HepG2 (cell line): ENCODE measurements at regions not wholly inside any gene's neighbourhood (a gene's known extent, or its start where the extent isn't known, plus 50 kb on each side); places are given as distances from the start of the nearest gene placed in this dataset.

Source experiments
- ATAC-seq: fragments of 200-7000 bp; cut with Tn5 transposase; 3 replicates; pipeline ENCODE4 v1.9.1; 2020; ENCODE audit warnings: mild to moderate bottlenecking, moderate library complexity
- BruUV-seq: library from RNA; stranded (reverse); fragments of 400-500 nt; replicated peaks from 2 replicates; lab custom pipeline; 2021; lab: Mats Ljungman, UMichigan
- CTCF ChIA-PET: fragments of 300-600 bp; formaldehyde crosslinking; extraction: SDS; loops from one replicate; lab custom pipeline; 2021; ENCODE audit warnings: low total read pairs, inconsistent platforms, low intra/inter-chr PET ratio; lab: Yijun Ruan, JAX
- POLR2A ChIA-PET: fragments of 350-600 bp; sonication (Branson Sonifier 250); formaldehyde crosslinking; loops from one replicate; lab custom pipeline; 2020; ENCODE audit warnings: antibody characterized with exemption, inconsistent platforms; lab: Yijun Ruan, JAX
- DNase-seq: peaks from one replicate; pipeline ENCODE4 v3.0.0-alpha.2; 2015; ENCODE audit warnings: low spot score
- FAIRE-seq: peaks from 3 replicates; lab custom pipeline; 2011; peaks lifted over from hg19 to GRCh38; lab: Jason Lieb, UNC
- H2AFZ ChIP-seq: one replicate; pipeline ENCODE4 v1.6.1; 2011; ENCODE audit warnings: low read length, inconsistent platforms
- H3K27ac ChIP-seq: fragments of 300-600 bp; 3 replicates; pipeline ENCODE4 v1.8.0; 2011; ENCODE audit warnings: mixed run types, mild to moderate bottlenecking, mixed read lengths, low read length, inconsistent platforms; ENCODE audit not compliant: insufficient read depth; ENCODE audit errors: extremely low read length
- H3K27me3 ChIP-seq, 2 experiments: fragments of 200-600 bp in 1 of 2; 2 replicates in 1 of 2; 3 replicates in 1 of 2; pipeline versions ENCODE4 v1.6.0 to v1.8.0; 2011; ENCODE audit warnings: low read length in 2 of 2, mild to moderate bottlenecking in 2 of 2, moderate library complexity in 2 of 2, inconsistent platforms in 1 of 2; ENCODE audit not compliant: insufficient read depth in 2 of 2, control insufficient read depth in 1 of 2
- H3K36me3 ChIP-seq, 2 experiments: fragments of 200-600 bp in 1 of 2; replicated peaks in 1 of 2; 2 replicates in 1 of 2; 3 replicates in 1 of 2; pipeline versions ENCODE4 v1.5.1 to v1.8.0; 2011; ENCODE audit warnings: low read length in 2 of 2, inconsistent platforms in 1 of 2; ENCODE audit not compliant: insufficient read depth in 2 of 2, control insufficient read depth in 1 of 2
- H3K4me1 ChIP-seq: 2 replicates; pipeline ENCODE4 v1.5.1; 2012; ENCODE audit warnings: low read length, inconsistent platforms; ENCODE audit not compliant: insufficient read depth
- H3K4me2 ChIP-seq: 2 replicates; pipeline ENCODE4 v1.6.0; 2011; ENCODE audit warnings: low read depth, low read length, inconsistent platforms
- H3K4me3 ChIP-seq, 3 experiments: fragments of 200-600 bp in 1 of 3; sonication (generic), shearing (Covaris generic) in 1 of 3; replicated peaks in 1 of 3; 2 replicates each; pipeline ENCODE4 v1.5.1; 2011 to 2016; ENCODE audit warnings: low read length in 3 of 3, inconsistent platforms in 2 of 3, low read depth in 2 of 3, mild to moderate bottlenecking in 2 of 3, control low read depth in 1 of 3, mixed read lengths in 1 of 3; ENCODE audit not compliant: insufficient read depth in 1 of 3
- H3K79me2 ChIP-seq: one replicate; pipeline ENCODE4 v1.6.1; 2011; ENCODE audit warnings: low read length, inconsistent platforms; ENCODE audit not compliant: insufficient read depth
- H3K9ac ChIP-seq: 2 replicates; pipeline ENCODE4 v1.6.0; 2011; ENCODE audit warnings: mild to moderate bottlenecking, low read depth, low read length, inconsistent platforms; ENCODE audit not compliant: insufficient read depth
- H3K9me3 ChIP-seq: 2 replicates; pipeline ENCODE4 v1.5.1; 2012; ENCODE audit warnings: mild to moderate bottlenecking, low read length
- H4K20me1 ChIP-seq: 2 replicates; pipeline ENCODE4 v1.6.0; 2011; ENCODE audit warnings: inconsistent platforms, mild to moderate bottlenecking, low read length, moderate library complexity; ENCODE audit not compliant: insufficient read depth
- ARID4A ChIP-seq: sonication (generic); formaldehyde crosslinking; IDR thresholded peaks from 2 replicates; pipeline ENCODE4 v1.5.0; 2020; ENCODE audit warnings: mild to moderate bottlenecking, missing genetic modification reagents, borderline replicate concordance
- ASH2L ChIP-seq: fragments of 300-600, 200-600 bp; sonication (generic); IDR thresholded peaks from 2 replicates; pipeline ENCODE4 v1.7.0; 2017; ENCODE audit warnings: low read depth, mild to moderate bottlenecking, moderate library complexity, mixed read lengths, low read length; ENCODE audit not compliant: insufficient read length
- HNRNPH1 ChIP-seq: fragments of 200-400 bp; formaldehyde crosslinking; optimal IDR thresholded peaks from 2 replicates; pipeline ENCODE3; 2017; ENCODE audit warnings: mild to moderate bottlenecking, low read depth, low read length
- KDM6A ChIP-seq: IDR thresholded peaks from 2 replicates; pipeline ENCODE4 v1.6.1; 2016; ENCODE audit warnings: low read depth
- NFRKB ChIP-seq: fragments of 450-650 bp; IDR thresholded peaks from 2 replicates; pipeline ENCODE4 v1.6.1; 2017
- PAXIP1 ChIP-seq: sonication (generic); formaldehyde crosslinking; conservative IDR thresholded peaks from 2 replicates; pipeline ENCODE4 v1.4.0; 2020; ENCODE audit warnings: mild to moderate bottlenecking, missing genetic modification reagents, moderate library complexity
- ZBTB37 ChIP-seq: sonication (generic); formaldehyde crosslinking; IDR thresholded peaks from 2 replicates; pipeline ENCODE4 v1.4.0; 2020; ENCODE audit warnings: mild to moderate bottlenecking, missing genetic modification reagents
- ZMAT5 ChIP-seq: sonication (generic); formaldehyde crosslinking; IDR thresholded peaks from 2 replicates; pipeline ENCODE4 v1.5.0; 2020; ENCODE audit warnings: mild to moderate bottlenecking, low read depth, missing genetic modification reagents, borderline replicate concordance
- ZNF101 ChIP-seq: sonication (generic); formaldehyde crosslinking; IDR thresholded peaks from 2 replicates; pipeline ENCODE4 v1.4.0; 2020; ENCODE audit warnings: mild to moderate bottlenecking, low read depth, missing genetic modification reagents, borderline replicate concordance
- ZNF629 ChIP-seq: sonication (generic); formaldehyde crosslinking; conservative IDR thresholded peaks from 2 replicates; pipeline ENCODE4 v1.5.0; 2020; ENCODE audit warnings: missing genetic modification reagents
- ZNF652 ChIP-seq: IDR thresholded peaks from 2 replicates; pipeline ENCODE4 v1.6.1; 2016; ENCODE audit warnings: low read depth, borderline replicate concordance
- ZNF740 ChIP-seq: sonication (generic); formaldehyde crosslinking; IDR thresholded peaks from 2 replicates; pipeline ENCODE4 v1.4.0; 2020; ENCODE audit warnings: missing genetic modification reagents
- ZNF75D ChIP-seq: sonication (generic); formaldehyde crosslinking; IDR thresholded peaks from 2 replicates; pipeline ENCODE4 v1.8.1; 2023; ENCODE audit warnings: missing genetic modification reagents, mild to moderate bottlenecking, borderline replicate concordance
- ZNF776 ChIP-seq: sonication (generic); formaldehyde crosslinking; IDR thresholded peaks from 2 replicates; pipeline ENCODE4 v1.4.0; 2020; ENCODE audit warnings: mild to moderate bottlenecking, missing genetic modification reagents
- ZSCAN12 ChIP-seq: sonication (generic); formaldehyde crosslinking; IDR thresholded peaks from 2 replicates; pipeline ENCODE4 v1.9.0; 2021; ENCODE audit warnings: mild to moderate bottlenecking, missing genetic modification reagents
- WGBS: methylation state at CpG from one replicate; pipeline ENCODE4 v1.1.6; 2017; ENCODE audit warnings: low lambda C conversion rate; 5-methylcytosine and 5-hydroxymethylcytosine counted together
- in situ Hi-C: cut with HindIII; loops from 2 replicates; pipeline ENCODE4 v1.10.0; 2017; ENCODE audit warnings: low pct_unique_long_range_greater_than_20kb; ENCODE audit not compliant: extremely low pct_ligation_motif_present
- intact Hi-C: fragments of 100-400 bp; cut with micrococcal nuclease; formaldehyde crosslinking; loops from one replicate; pipeline ENCODE4 v1.10.0; 2022; ENCODE audit not compliant: unreplicated experiment

- peak overlapping the region; percentile 69 for H3K9ac ChIP-seq
- no TSS peak for BruUV-seq
- in situ Hi-C loops (no loop called here), intact Hi-C loops (loop anchor here (1.0 to 2.0 kb wide), 4 partner anchors 45 to 244 kb away; no protein-coding TSS in a partner anchor)
- POLR2A ChIA-PET: interaction anchor here (0.8 to 2.4 kb wide), 11 partner anchors 12 to 335 kb away, joined by 3 to 24 read pairs (median 5); partner anchors contain the start of gene ELL2
- no peaks in the 10 kb centered on the region for H4K20me1 ChIP-seq
- FAIRE-seq (peak; percentile 64), ATAC-seq (peak; percentile 91), DNase-seq (peak; percentile 93)
- no peaks in the 10 kb centered on the region for H3K36me3 ChIP-seq
- H3K9me3 ChIP-seq: no peaks in the 10 kb centered on the region
- H2AFZ ChIP-seq: no peak overlapping the region
- peak overlapping the region; percentile 74 for H3K4me2 ChIP-seq
- 1% methylated on average over 4 of the region's 4 CpGs for WGBS
- peak overlapping the region in 2 of 3 experiments; percentile 20 to 39; a peak in 3 of 6 replicates for H3K4me3 ChIP-seq
- H3K4me1 ChIP-seq: peaks cover 88% of the 10 kb centered on the region
- H3K27me3 ChIP-seq: no peaks in the 10 kb centered on the region
- no peaks in the 10 kb centered on the region for H3K79me2 ChIP-seq
- H3K27ac ChIP-seq: peak overlapping the region; percentile 97
- CTCF ChIA-PET: no interaction called here
- TF ChIP-seq ZNF101 (CRISPR knock-in tag): no peak
- no peak for TF ChIP-seq ZNF740 (CRISPR knock-in tag)
- TF ChIP-seq ZNF75D (CRISPR knock-in tag): no peak
- no peak for TF ChIP-seq ZMAT5
- no peak for TF ChIP-seq ARID4A
- no peak for TF ChIP-seq HNRNPH1
- no peak for TF ChIP-seq ZNF652 (CRISPR knock-in tag)
- TF ChIP-seq ASH2L: peak; percentile 97
- no peak for TF ChIP-seq ZNF629
- TF ChIP-seq PAXIP1: peak; percentile 96
- TF ChIP-seq ZNF776 (CRISPR knock-in tag): no peak
- no peak for TF ChIP-seq NFRKB
- TF ChIP-seq ZBTB37 (CRISPR knock-in tag): no peak
- peak; percentile 83 for TF ChIP-seq KDM6A (CRISPR knock-in tag)
- TF ChIP-seq ZSCAN12 (CRISPR knock-in tag): no peak
These were observed 233.3 kb downstream of the PCSK1 start for GRCh38 chr5:96199713-96200183.
